SK-N-SH (cell line): ENCODE measurements at regions not wholly inside any gene's neighbourhood (a gene's known extent, or its start where the extent isn't known, plus 50 kb on each side); places are given as distances from the start of the nearest gene placed in this dataset.

ENCODE experiments used
- CTCF ChIA-PET: fragments of 300-600, 350-600 bp; formaldehyde crosslinking; extraction: SDS; loops from one replicate; lab custom pipeline; 2021; lab: Yijun Ruan, JAX
- POLR2A ChIA-PET: fragments of 350-600 bp; sonication (Branson Sonifier 250); formaldehyde crosslinking; extraction: SDS; loops from one replicate; lab custom pipeline; 2020; ENCODE audit warnings: antibody characterized with exemption, inconsistent platforms; lab: Yijun Ruan, JAX
- DNase-seq: peaks from one replicate; pipeline ENCODE4 v3.0.0; 2012
- H2AFZ ChIP-seq: fragments of 200-600 bp; sonication (generic); 2 replicates; pipeline ENCODE4 v1.8.1; 2016; ENCODE audit warnings: antibody characterized with exemption, mild to moderate bottlenecking, low read depth
- H3F3A ChIP-seq: fragments of 200-600 bp; sonication (generic); replicated peaks from 2 replicates; pipeline ENCODE3; 2016; ENCODE audit warnings: antibody characterized with exemption, mild to moderate bottlenecking; ENCODE audit not compliant: insufficient read depth
- H3K27ac ChIP-seq, 2 experiments: fragments of 200-500 bp in 1 of 2; fragments of 200-600 bp in 1 of 2; sonication (Bioruptor generic) in 1 of 2; sonication (generic), shearing (Covaris generic) in 1 of 2; 2 replicates each; pipeline versions ENCODE4 v1.5.1 to v1.6.1; 2014 to 2016; ENCODE audit warnings: low read depth in 2 of 2, inconsistent platforms in 1 of 2, low read length in 1 of 2, mild to moderate bottlenecking in 1 of 2, mixed read lengths in 1 of 2
- H3K27me3 ChIP-seq: fragments of 200-600 bp; sonication (generic), shearing (Covaris generic); 2 replicates; pipeline ENCODE4 v1.6.1; 2016; ENCODE audit warnings: mixed run types; ENCODE audit not compliant: insufficient read depth
- H3K36me3 ChIP-seq, 2 experiments: fragments of 200-500 bp in 1 of 2; fragments of 200-600 bp in 1 of 2; sonication (Bioruptor generic) in 1 of 2; sonication (generic) in 1 of 2; replicated peaks in 1 of 2; 2 replicates each; pipeline versions ENCODE3 to v1.5.1; 2014 to 2016; ENCODE audit warnings: low read length in 1 of 2, mild to moderate bottlenecking in 1 of 2; ENCODE audit not compliant: insufficient read depth in 2 of 2, control insufficient read depth in 1 of 2
- H3K4me1 ChIP-seq, 2 experiments: fragments of 200-500 bp in 1 of 2; fragments of 200-600 bp in 1 of 2; sonication (Bioruptor generic) in 1 of 2; sonication (generic), shearing (Covaris generic) in 1 of 2; 2 replicates each; pipeline versions ENCODE4 v1.5.1 to v1.6.1; 2014 to 2016; ENCODE audit warnings: low read depth in 1 of 2, low read length in 1 of 2, mixed run types in 1 of 2; ENCODE audit not compliant: insufficient read depth in 2 of 2, control insufficient read depth in 1 of 2
- H3K4me2 ChIP-seq: fragments of 200-600 bp; sonication (generic), shearing (Covaris generic); 2 replicates; pipeline ENCODE4 v1.6.1; 2017; ENCODE audit warnings: mixed run types
- H3K4me3 ChIP-seq, 2 experiments: fragments of 200-500 bp in 1 of 2; fragments of 200-600 bp in 1 of 2; sonication (Bioruptor generic) in 1 of 2; sonication (generic), shearing (Covaris generic) in 1 of 2; 2 replicates each; pipeline versions ENCODE4 v1.5.1 to v1.8.1; 2014 to 2016; ENCODE audit warnings: low read depth in 2 of 2, inconsistent platforms in 1 of 2, low read length in 1 of 2, mild to moderate bottlenecking in 1 of 2, mixed read lengths in 1 of 2, moderate library complexity in 1 of 2
- H3K79me2 ChIP-seq: fragments of 200-600 bp; sonication (generic); 2 replicates; pipeline ENCODE4 v1.8.1; 2017; ENCODE audit warnings: mild to moderate bottlenecking; ENCODE audit not compliant: insufficient read depth
- H3K9ac ChIP-seq: fragments of 200-600 bp; sonication (generic); 2 replicates; pipeline ENCODE4 v1.6.1; 2017; ENCODE audit warnings: mixed run types
- H3K9me2 ChIP-seq: fragments of 200-600 bp; sonication (generic); 2 replicates; pipeline ENCODE4 v1.6.1; 2017; ENCODE audit warnings: mixed run types
- H3K9me3 ChIP-seq: fragments of 200-600 bp; sonication (generic); 2 replicates; pipeline ENCODE4 v1.6.1; 2017; ENCODE audit warnings: mixed run types, mild to moderate bottlenecking, moderate library complexity
- H4K20me1 ChIP-seq: fragments of 200-600 bp; sonication (generic); 2 replicates; pipeline ENCODE4 v1.6.1; 2017; ENCODE audit warnings: mild to moderate bottlenecking, mixed run types; ENCODE audit not compliant: insufficient read depth
- CTCF ChIP-seq: fragments of 200-600 bp; sonication (generic); IDR thresholded peaks from 2 replicates; pipeline ENCODE4 v1.6.1; 2017; ENCODE audit warnings: antibody characterized with exemption, mild to moderate bottlenecking, moderate library complexity
- ELF1 ChIP-seq: IDR thresholded peaks from 2 replicates; pipeline ENCODE4 v1.4.0; 2012
- EZH2phosphoT487 ChIP-seq: fragments of 200-600 bp; sonication (generic); IDR thresholded peaks from 2 replicates; pipeline ENCODE4 v1.6.1; 2017; ENCODE audit warnings: low read depth, mixed run types, mild to moderate bottlenecking, antibody characterized with exemption, moderate library complexity, borderline replicate concordance
- FOXJ3 ChIP-seq: sonication (generic); formaldehyde crosslinking; IDR thresholded peaks from 2 replicates; pipeline ENCODE4 v1.5.1; 2020; ENCODE audit warnings: mild to moderate bottlenecking, missing genetic modification reagents
- FOXM1 ChIP-seq: IDR thresholded peaks from 2 replicates; pipeline ENCODE4 v1.4.0; 2012; ENCODE audit warnings: low read depth, mild to moderate bottlenecking
- GATA2 ChIP-seq: sonication (generic); formaldehyde crosslinking; IDR thresholded peaks from 2 replicates; pipeline ENCODE4 v1.5.0; 2020; ENCODE audit warnings: mild to moderate bottlenecking, missing genetic modification reagents
- MEF2A ChIP-seq: IDR thresholded peaks from 2 replicates; pipeline ENCODE4 v1.4.0; 2012; ENCODE audit warnings: low read depth, borderline replicate concordance
- MXI1 ChIP-seq: IDR thresholded peaks from 2 replicates; pipeline ENCODE4 v1.6.1; 2012; ENCODE audit warnings: mild to moderate bottlenecking, low read depth, low read length, improper control_type of control experiment
- NFIC ChIP-seq: IDR thresholded peaks from 2 replicates; pipeline ENCODE4 v1.4.0; 2012; ENCODE audit warnings: borderline replicate concordance
- POLR2AphosphoS5 ChIP-seq: IDR thresholded peaks from 2 replicates; pipeline ENCODE4 v1.6.1; 2012; ENCODE audit warnings: low read depth, low read length
- RAD21 ChIP-seq: IDR thresholded peaks from 2 replicates; pipeline ENCODE4 v1.6.1; 2012; ENCODE audit warnings: mild to moderate bottlenecking, low read length
- RCOR1 ChIP-seq: fragments of 150-350 bp; IDR thresholded peaks from 2 replicates; pipeline ENCODE4 v1.6.1; 2017; ENCODE audit warnings: antibody characterized with exemption, low read length
- RFX5 ChIP-seq: IDR thresholded peaks from 2 replicates; pipeline ENCODE4 v1.6.1; 2012; ENCODE audit warnings: mild to moderate bottlenecking, improper control_type of control experiment, low read length
- RXRA ChIP-seq: IDR thresholded peaks from 2 replicates; pipeline ENCODE4 v1.4.0; 2012; ENCODE audit warnings: low read depth, mild to moderate bottlenecking, borderline replicate concordance
- SIN3A ChIP-seq: IDR thresholded peaks from 2 replicates; pipeline ENCODE4 v1.6.1; 2012; ENCODE audit warnings: low read depth, mild to moderate bottlenecking, low read length, moderate library complexity, borderline replicate concordance
- SMC3 ChIP-seq: IDR thresholded peaks from 2 replicates; pipeline ENCODE4 v1.6.1; 2012; ENCODE audit warnings: low read depth, low read length, improper control_type of control experiment
- TCF12 ChIP-seq: IDR thresholded peaks from 2 replicates; pipeline ENCODE4 v1.4.0; 2012
- USF1 ChIP-seq: IDR thresholded peaks from 2 replicates; pipeline ENCODE4 v1.4.0; 2012; ENCODE audit warnings: low read depth, borderline replicate concordance
- TF ChIP-seq, protein P1 (sequence below): IDR thresholded peaks from 2 replicates; pipeline ENCODE4 v1.4.0; 2012; ENCODE audit warnings: low read depth, borderline replicate concordance

DNA sequence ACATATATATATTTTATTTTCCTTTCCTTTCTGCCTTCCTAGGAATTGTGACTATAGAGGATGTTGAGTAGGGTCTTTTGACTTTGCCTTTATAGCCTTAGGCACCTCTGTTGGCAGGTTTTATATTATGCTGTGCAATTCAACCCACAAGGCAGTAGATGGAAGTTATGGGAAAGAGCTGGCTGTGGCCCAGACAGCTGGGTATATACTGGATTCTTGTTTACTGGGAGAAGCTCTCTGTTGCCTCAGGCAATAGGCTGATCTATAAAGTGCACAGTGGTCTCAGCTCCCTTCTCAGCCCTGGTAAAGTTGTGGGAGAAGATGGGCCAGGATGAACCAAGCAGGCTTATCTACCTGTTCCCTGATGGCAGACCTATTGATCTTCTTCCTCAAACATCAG, 342.0 kb downstream of the GBA3 start:
- POLR2A ChIA-PET, result no interaction called here
- Histone ChIP-seq H4K20me1 (no peaks in the 10 kb centered on the region), H3K79me2 (no peaks in the 10 kb centered on the region), H3K4me1 (no peaks in the 10 kb centered on the region), H3K4me2 (no peak overlapping the region), H3K9ac (no peak overlapping the region), H3K9me2 (no peaks in the 10 kb centered on the region), H3K27ac (no peak overlapping the region), H3K9me3 (no peaks in the 10 kb centered on the region), H2AFZ (no peak overlapping the region), H3K27me3 (no peaks in the 10 kb centered on the region), H3K4me3 (no peak overlapping the region), H3K36me3 (no peaks in the 10 kb centered on the region), H3F3A (no peaks in the 10 kb centered on the region)
- DNase-seq, result no peak
- CTCF ChIA-PET, result interaction anchor here (1.0 kb wide), 1 partner anchor 14 kb away, joined by 4 read pairs; no protein-coding TSS in a partner anchor
- TF ChIP-seq MXI1 (no peak), NFIC (no peak), POLR2AphosphoS5 (no peak), GATA2 (CRISPR knock-in tag) (no peak), RCOR1 (no peak), CTCF (no peak), MEF2A (no peak), SIN3A (no peak), FOXM1 (no peak), EZH2phosphoT487 (no peak), SMC3 (no peak), USF1 (no peak), RFX5 (no peak), RXRA (no peak), ELF1 (no peak), TCF12 (no peak), FOXJ3 (CRISPR knock-in tag) (no peak), RAD21 (no peak)
- TF ChIP-seq, protein P1, sequence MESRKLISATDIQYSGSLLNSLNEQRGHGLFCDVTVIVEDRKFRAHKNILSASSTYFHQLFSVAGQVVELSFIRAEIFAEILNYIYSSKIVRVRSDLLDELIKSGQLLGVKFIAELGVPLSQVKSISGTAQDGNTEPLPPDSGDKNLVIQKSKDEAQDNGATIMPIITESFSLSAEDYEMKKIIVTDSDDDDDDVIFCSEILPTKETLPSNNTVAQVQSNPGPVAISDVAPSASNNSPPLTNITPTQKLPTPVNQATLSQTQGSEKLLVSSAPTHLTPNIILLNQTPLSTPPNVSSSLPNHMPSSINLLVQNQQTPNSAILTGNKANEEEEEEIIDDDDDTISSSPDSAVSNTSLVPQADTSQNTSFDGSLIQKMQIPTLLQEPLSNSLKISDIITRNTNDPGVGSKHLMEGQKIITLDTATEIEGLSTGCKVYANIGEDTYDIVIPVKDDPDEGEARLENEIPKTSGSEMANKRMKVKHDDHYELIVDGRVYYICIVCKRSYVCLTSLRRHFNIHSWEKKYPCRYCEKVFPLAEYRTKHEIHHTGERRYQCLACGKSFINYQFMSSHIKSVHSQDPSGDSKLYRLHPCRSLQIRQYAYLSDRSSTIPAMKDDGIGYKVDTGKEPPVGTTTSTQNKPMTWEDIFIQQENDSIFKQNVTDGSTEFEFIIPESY, result no peak
- TF ChIP-seq, all 33 proteins: peak for 0
